Astrocyte of the spinal cord (primary cell): ENCODE measurements at regions not wholly inside any gene's neighbourhood (a gene's known extent, or its start where the extent isn't known, plus 50 kb on each side); places are given as distances from the start of the nearest gene placed in this dataset.
A peak's percentile ranks its signal among the peaks of the same experiment; 100 is the strongest.

ENCODE experiments used
- DNase-seq: peaks from one replicate; pipeline ENCODE4 v3.0.0; 2011; ENCODE audit warnings: low read depth, low spot score
- H3K4me3 ChIP-seq: 2 replicates; pipeline ENCODE4 v1.5.1; 2011; ENCODE audit warnings: low read depth, mild to moderate bottlenecking, low read length, moderate library complexity
- in situ Hi-C: cut with HindIII; loops from 2 replicates; pipeline ENCODE4 v1.10.0; 2017; ENCODE audit warnings: low sequenced_read_pairs
- TF ChIP-seq, protein P1 (sequence below): IDR thresholded peaks from 2 replicates; pipeline ENCODE4 v1.5.1; 2012; ENCODE audit warnings: low read depth, mild to moderate bottlenecking, low read length, inconsistent platforms

DNA sequence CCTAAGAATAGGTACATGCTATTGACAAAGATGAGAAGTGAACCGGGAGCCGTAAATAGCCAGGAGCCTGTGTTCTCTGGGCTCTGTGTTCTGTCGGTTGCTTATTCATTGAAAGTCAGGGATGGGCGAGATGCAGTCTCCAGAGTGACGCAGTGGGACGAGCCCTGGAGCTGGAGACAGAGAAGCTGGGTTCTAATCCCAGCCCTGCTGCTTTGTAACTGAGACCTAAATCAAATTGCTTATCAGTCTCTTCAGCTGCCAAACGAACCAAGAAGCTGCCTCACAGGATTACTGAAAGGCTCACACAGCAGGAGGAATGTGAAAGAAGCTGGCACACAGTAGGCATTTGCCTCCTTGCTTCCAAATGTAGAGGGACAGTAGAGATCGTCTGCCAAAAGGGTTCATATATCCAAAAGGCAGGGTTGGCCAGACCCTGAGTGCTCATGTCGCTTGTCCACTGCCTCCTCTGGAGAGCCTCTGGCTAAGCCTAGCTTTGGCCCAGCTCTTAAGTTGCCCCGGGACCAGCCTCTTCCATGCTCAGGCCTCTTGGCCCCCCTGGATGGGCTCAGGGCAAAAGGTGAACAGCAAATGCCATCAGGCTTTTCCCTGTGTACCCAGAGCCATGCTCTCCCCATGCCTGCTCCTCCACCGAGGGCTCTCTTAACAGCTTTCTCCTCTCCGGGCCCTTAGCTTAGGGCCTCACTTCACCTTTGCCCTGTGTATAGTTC, 134.2 kb upstream of the IPO9 start:
- in situ Hi-C loops: no loop called here
- DNase-seq: no peak
- no peak overlapping the region for H3K4me3 ChIP-seq
- TF ChIP-seq, protein P1, sequence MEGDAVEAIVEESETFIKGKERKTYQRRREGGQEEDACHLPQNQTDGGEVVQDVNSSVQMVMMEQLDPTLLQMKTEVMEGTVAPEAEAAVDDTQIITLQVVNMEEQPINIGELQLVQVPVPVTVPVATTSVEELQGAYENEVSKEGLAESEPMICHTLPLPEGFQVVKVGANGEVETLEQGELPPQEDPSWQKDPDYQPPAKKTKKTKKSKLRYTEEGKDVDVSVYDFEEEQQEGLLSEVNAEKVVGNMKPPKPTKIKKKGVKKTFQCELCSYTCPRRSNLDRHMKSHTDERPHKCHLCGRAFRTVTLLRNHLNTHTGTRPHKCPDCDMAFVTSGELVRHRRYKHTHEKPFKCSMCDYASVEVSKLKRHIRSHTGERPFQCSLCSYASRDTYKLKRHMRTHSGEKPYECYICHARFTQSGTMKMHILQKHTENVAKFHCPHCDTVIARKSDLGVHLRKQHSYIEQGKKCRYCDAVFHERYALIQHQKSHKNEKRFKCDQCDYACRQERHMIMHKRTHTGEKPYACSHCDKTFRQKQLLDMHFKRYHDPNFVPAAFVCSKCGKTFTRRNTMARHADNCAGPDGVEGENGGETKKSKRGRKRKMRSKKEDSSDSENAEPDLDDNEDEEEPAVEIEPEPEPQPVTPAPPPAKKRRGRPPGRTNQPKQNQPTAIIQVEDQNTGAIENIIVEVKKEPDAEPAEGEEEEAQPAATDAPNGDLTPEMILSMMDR: no peak

DNA sequence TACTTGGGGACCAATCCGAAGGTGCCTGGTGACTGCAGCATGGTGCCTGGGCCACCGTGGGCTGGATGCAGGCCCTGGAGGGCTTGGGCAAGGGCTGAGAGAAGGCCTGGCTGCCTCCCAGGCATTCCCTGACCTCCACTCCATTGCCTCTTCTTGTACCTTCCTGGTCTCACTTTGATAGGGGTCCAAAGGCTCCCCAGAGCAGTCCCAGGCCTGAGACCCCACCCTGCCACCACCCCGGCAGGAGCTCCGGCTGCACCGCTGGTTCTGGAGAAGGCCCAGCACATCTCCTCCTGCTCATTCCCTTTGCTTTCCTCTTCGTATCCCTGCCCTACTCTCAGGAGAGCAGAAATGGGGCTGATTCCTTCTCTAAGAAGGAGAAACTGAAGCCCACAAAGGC, 133.3 kb upstream of the IPO9 start:
- in situ Hi-C loops: no loop called here
- no peak for DNase-seq

DNA sequence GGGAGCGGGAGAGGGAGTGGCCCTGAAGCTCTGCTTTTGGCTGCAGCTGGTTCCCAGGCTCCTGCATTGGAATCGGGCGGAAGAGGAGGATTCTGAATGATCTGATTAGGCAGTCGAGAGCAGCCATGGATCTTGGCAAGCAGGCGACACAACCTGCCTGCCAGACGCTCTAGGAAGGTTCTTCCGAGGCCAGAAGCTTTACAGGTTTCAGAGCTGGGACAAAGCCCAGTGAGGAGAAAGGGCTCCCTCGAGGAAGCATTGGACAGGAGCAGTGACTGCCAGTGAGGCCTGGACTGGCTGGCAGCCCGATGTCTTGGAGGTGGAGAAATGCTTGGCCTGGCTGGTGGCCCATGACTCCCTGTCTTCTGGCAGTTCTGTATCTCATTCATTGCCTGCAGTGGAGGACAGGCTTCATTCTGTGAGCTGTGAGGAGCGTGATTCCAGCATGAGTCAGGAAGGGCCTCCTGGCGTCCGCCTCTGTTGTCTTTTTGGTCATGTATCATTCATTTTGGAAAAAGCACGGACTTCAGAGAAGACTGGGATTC, 132.7 kb upstream of the IPO9 start:
- H3K4me3 ChIP-seq: no peak overlapping the region
- DNase-seq: peak; percentile 93
- TF ChIP-seq, protein P1: no peak
- in situ Hi-C loops: no loop called here

More for the DNA sequence above, 133.3 kb upstream of the IPO9 start:
- H3K4me3 ChIP-seq: no peak overlapping the region
- TF ChIP-seq, protein P1: no peak

GRCh38 chr1:201697174-201697573, 131.8 kb upstream of the IPO9 start:
- TF ChIP-seq, protein P1: no peak
- DNase-seq: no peak
- in situ Hi-C loops: no loop called here
- H3K4me3 ChIP-seq: no peak overlapping the region

GRCh38 chr1:201701831-201702230, 127.1 kb upstream of the IPO9 start:
- no peak overlapping the region for H3K4me3 ChIP-seq
- in situ Hi-C loops: no loop called here
- DNase-seq: no peak
- TF ChIP-seq, protein P1: no peak

DNA sequence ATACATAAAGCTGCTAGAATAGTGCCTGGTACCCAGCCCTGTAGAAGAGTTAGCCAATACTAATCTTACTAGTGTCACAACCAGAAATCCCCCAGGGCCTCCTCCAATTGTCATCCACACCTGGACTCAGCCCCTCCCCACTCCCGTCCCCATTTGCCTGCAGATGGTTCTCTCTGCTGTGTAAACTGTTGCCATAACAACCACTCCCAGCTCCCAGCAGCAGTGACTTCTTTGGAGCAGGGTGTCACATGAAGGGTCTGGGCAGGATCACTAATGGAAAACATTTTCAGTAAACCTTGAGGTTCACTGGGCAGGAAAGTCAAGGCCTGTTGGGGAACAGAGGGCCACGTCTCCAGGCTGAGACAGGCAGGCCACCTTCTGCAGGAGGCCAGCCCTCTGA, 126.0 kb upstream of the IPO9 start:
- no peak overlapping the region for H3K4me3 ChIP-seq
- peak; percentile 47 for DNase-seq
- in situ Hi-C loops: no loop called here
- TF ChIP-seq, protein P1: no peak
